ENCODE measurements at regions not wholly inside any gene's neighbourhood (a gene's known extent, or its start where the extent isn't known, plus 50 kb on each side); places are given as distances from the start of the nearest gene placed in this dataset.
"Not testable (repeated sequence)": the region's sequence is repeated elsewhere in the genome, so short reads cannot be mapped to it uniquely, and the experiment has no call there.

DNA sequence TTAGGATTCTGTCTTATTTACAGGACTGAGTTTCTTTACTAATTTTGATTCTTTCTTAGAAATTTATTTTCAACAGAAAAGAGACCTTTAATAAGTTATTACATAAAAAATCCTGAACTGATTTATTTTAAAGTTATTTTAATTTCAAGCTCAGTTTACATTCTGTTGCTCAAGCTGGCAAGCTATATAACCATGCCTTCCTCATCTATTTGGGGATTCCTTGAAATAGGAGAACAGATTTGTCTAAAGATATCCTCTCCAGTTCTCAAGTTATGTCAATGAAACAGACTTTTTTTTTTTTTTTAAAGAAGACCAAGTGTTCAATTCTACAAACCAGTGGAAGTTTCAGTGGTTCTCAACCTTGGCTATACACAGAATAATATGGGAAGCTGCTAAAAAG is 103.3 kb upstream of the TRHDE start:
- no peak for DNase-seq

DNA sequence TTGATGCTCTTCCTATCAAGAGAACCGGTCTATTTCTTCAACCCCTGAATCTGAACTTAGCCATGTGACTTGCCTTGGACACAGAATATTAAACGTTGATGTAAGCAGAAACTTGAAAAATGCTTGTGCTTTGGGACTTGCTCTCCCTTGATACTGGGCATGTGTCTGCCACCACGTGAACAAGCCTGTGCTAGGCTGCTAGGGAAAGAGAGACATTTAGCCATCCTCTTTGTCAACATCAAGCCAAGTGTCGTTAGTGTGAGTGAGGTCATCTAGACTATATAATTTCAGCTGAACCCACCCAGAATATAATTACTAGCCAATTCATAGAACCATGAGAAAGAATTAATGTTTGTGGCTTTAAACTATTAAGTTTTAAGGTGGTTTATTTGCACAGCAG is 98.2 kb upstream of the TRHDE start:
- DNase-seq, result no peak

DNA sequence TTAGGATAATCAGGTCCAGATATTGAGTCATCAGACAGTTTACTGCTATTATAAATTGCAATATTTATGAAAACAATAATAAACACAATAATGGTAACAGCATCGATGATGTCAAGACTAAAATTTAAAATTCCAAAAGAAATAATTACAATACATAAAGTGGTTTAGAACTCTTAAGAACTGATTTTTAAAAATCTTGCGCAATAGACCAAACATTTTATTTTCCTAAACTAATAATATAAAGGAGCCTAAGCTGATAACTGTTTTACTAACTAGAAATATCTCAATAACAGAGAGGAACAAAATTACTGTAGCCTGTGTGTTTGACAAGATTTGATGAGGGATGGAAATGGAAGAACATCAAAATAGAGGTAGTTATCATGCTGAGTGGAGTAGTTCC is 93.9 kb upstream of the TRHDE start:
- DNase-seq, result no peak

DNA sequence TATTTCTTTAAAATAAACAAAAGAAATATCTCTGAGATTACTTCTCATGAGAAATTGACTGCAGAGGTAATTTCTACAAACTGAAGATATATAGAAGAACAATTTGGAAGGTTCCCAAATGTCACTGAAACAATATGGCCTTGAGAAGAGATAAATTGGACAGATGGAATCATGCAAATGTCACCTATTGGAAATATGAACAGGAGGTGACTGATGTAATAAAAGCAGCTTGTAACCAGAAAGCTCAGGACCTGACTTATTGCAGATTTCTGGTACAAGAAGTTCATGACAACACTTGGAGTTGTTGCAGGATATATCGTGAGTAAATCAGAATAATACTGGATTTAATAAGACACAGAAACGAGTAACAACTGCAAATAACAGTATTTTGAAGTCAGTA is 93.3 kb upstream of the TRHDE start:
- DNase-seq, result no peak

DNA sequence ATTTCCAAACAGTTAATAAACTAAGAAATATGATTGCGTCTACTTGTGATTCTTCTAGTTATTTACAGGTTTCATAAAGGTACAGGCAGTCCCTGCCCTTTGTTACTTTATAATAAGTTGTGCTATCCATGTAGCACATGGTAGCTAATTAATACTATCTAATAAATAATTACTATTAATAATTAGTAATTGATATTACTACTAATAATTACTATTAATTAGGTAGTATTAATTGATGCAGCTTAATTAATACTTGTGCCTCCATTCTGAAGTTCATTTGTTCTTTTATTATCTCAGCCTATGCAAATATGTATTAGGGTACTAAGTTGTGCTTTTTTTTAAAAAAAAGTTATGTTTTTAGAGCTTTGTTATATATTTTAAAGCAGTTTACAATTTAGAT is 92.3 kb upstream of the TRHDE start:
- DNase-seq, result no peak

DNA sequence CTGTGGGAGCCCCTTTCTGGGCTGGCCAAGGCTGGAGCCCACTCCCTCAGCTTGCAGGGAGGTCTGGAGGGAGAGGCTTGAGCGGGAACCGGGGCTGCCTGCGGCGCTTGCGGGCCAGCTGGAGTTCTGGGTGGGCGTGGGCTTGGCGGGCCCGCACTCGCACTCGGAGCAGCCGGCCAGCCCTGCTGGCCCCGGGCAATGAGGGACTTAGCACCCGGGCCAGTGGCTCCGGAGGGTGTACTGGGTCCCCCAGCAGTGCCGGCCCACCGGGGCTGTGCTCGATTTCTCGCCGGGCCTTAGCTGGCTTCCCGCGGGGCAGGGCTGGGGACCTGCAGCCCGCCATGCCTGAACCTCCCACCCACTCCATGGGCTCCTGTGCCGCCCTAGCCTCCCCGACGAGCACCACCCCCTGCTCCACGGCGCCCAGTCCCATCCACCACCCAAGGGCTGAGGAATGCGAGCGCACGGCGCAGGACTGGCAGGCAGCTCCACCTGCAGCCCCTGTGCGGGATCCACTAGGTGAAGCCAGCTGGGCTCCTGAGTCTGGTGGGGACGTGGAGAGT is 87.1 kb upstream of the TRHDE start:
- DNase-seq, result not testable (repeated sequence)

DNA sequence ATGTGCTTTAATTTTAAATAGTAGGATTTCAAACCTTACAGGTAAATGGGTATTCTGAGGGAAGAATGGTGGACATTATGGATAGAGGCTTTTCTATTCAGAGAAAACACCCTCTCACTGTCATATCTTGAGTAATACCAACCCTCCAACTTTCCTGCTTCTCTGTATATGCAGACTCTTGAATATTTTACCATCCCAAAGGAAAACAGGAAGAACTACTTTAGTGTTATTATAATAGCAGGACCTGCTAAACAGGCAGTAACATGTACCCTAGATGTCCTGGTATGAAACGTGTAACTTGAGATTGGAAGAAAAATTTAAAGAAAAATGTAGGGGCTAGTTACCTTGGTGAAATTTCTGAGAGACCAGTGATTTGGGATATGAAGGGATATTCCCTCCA is 82.9 kb upstream of the TRHDE start:
- no peak for DNase-seq

DNA sequence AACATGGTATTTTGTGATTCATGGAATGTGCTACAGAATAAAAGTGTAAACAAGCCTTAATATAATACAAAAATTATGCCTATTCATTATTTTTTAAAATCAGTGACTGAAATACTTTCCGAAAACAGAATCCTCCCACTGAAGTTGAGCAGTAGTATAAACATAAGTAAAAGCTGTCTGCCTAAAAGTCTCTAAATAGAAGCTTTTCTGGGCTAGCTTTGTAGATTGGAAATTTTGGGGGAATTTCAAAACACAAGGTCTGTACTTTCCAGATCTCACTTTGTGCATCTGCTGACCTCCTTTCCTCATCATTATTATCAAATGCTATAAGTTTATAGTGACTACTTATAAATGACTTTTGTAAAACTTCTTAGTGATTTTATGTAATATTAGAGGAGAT is 80.4 kb upstream of the TRHDE start:
- DNase-seq, result no peak

DNA sequence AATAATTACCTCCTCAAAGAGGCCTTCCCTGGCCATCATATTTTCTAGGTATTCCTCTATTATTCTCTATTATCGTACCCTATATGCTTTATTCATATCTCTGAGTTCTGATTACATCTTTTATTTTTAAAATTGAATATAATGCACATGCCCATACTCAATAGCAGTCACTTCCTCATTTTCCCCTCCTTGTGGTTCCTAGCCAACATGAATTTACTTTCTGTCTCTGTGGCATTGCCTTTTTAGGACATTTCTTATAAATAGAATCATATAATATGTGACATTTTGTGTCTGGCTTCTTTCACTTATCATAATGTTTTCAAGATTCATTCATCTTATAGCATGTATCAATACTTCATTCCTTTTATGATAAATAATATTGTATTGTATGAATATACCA is 74.4 kb upstream of the TRHDE start:
- no peak for DNase-seq

DNA sequence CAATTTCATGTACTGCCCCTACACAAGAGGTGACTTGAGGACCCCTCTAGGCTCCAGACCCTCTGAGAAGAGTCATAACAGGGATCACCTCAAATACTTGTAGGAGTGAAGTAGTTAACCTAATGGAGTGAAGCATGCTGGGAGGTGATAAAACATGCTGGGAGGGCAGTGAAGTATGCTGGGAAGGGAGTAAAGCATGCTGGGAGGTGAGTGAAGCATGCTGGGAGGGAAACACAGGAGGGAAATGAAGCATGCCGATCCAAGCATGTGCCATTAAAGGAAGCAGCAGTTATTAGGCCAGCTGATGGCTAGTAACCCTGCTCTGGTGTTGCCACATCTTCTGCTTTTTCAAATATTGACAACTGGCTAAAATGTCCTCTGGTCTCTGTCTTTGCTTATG is 70.7 kb upstream of the TRHDE start:
- DNase-seq, result no peak

DNA sequence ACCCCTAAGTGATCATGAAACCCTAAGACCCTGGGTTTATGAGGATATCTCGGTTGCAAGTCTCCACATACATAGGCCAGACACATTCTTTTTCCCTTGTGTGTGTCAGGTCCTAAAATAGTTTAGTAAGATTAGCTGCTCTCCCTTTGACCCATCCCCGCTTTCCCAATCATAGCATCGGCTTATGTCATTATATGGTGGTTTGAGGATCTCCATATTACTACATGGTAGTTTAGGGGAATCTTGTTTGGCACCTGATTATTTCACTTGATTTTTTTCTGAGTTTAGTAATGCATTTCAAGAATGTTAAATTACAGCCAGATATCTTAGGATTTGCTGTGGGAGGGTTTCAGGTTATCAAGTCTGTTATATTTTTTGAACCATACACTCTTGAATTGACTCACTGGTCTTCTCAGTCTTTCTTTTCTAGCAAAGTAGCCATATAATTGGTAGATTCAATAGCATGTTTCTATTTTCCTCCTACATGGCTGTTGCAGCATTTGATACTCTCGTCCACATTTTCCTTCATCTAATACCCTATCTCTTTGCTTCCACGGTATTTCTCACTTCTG is 68.3 kb upstream of the TRHDE start:
- DNase-seq, result no peak

DNA sequence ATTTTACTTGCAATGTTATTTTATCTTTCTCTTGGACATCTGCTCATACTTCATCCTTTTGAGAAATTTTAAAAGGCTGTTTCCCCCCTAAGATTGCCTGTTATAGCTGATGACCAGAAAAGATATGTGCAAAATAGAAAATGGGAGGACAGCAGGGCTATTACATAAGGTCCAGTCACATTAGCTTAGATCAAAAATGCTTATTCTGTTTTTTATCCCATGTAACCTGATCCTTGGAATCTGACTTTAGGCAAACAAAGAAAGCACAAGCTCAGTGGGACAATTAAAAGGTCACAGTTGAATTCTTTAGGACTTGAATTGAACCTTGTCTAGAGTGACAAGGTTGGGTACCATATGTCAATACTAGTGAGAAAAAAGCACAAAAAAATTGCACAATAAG is 65.1 kb upstream of the TRHDE start:
- DNase-seq, result no peak

DNA sequence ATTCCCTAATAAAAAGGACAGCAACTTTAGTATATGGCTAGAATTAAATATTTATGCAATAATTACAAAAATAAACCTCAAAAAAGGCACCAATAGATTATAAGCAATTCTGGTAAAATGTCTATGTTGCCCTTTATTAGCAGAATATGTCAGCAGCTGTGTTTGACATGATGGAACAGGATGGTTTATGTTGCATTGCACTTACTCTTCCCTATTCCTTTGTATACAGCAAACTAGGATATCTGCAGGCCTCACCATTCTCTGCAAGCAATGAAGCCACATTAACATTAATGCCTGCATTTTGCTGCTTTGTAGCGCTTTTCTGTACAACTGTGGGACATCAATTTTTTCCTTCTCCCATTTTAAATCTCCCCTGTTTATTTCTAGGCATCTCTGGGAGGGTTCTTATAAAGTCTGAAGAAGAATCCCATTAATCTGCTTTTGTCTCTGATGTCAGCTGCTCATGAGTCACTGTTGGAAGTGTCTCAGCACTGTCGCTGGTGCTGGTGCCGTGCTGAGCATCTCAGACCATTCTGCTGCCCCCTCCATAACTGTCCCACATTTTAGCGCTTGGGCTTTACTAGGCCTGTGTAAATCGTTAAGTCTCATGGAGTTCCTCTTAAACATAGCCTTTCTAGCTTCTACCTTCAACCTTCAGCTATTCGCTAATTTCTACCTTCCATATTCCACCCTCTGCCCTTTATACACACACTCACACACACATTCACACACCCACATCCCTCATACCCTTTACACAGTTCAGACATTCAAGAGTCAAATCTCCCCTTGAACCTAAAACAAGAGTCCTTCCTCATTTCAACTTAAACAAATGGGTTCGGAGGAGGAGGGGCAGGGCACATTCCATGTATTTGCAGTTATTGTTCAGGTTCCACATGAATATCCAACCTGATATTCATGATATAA is 64.4 kb upstream of the TRHDE start:
- DNase-seq, result no peak

DNA sequence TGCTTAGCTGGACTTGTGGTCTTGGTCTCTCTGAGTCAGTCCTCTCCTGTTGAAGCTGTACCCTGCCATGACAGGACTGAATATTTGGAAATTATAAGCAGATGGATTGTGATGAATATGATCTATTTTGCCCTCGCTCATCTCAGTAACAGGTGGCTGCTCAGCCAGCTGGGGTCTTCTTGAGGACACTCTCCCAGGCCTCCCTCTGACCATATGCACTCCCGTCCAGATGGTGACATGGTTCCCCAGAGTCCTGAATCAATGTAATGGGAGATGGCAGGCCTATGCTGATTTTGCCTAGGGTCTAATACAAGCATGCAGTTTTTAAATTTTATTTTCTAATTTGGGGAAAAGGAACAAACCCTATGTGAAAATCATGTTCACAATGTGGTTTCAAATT is 63.1 kb upstream of the TRHDE start:
- no peak for DNase-seq

DNA sequence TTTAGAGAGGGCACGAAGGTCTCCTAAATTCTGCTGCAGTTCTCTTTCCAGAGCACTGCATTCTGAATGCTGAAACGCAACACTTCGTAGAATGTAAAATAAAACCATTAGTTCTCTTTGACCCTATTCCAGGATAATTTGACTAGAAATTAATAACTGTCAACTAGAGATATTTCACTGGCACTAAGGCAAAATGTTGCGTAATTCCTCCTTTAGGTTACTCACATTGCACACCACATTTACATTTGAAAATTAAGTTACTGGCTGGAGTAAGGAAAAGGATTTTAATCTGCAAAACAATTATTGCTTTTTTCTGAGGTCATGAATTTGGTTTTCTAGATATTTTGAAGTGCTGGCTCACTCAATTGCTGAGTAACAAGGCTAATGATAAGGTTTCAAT is 58.0 kb upstream of the TRHDE start:
- DNase-seq, result no peak

DNA sequence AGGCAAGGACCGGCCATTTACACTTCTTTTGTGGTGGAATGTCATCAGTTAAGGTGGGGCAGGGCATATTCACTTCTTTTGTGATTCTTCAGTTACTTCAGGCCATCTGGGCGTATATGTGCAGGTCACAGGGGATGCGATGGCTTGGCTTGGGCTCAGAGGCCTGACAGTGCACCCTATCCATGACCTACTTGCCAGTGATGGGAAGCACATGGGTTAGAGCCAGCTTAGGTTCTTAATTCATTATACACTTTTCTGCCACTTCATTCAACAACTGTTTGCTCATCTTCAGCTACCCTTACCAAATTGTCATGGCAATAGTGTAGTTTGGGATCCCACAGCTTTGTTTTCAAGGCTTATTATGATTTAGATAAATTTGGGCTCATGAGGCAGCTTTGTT is 56.9 kb upstream of the TRHDE start:
- DNase-seq, result not testable (repeated sequence)

DNA sequence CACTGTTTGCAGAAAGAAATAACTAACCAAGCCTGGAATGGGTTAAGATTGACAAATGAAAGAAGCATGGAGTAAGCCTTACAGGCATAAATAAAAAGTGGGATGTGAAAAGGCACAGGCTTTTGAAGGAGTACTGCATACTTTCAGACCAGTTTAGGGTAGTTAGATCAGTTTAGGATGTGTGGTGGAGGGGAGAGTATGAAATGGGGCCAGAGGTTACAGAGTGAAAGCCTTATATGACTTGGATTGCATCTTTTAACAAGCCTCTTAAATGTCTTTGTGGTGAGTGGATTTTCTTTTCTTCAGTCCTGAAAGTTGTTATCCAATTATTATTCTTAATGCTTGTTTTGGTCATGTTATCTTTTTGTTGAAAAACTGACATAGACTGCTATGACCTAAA is 52.2 kb upstream of the TRHDE start:
- no peak for DNase-seq
